HepG2 (cell line): ENCODE measurements at regions not wholly inside any gene's neighbourhood (a gene's known extent, or its start where the extent isn't known, plus 50 kb on each side); places are given as distances from the start of the nearest gene placed in this dataset.
A peak's percentile ranks its signal among the peaks of the same experiment; 100 is the strongest.

Experiments used
- ATAC-seq: fragments of 200-7000 bp; cut with Tn5 transposase; 3 replicates; pipeline ENCODE4 v1.9.1; 2020; ENCODE audit warnings: mild to moderate bottlenecking, moderate library complexity
- BruUV-seq: library from RNA; stranded (reverse); fragments of 400-500 nt; replicated peaks from 2 replicates; lab custom pipeline; 2021; lab: Mats Ljungman, UMichigan
- CTCF ChIA-PET: fragments of 300-600 bp; formaldehyde crosslinking; extraction: SDS; loops from one replicate; lab custom pipeline; 2021; ENCODE audit warnings: low total read pairs, inconsistent platforms, low intra/inter-chr PET ratio; lab: Yijun Ruan, JAX
- POLR2A ChIA-PET: fragments of 350-600 bp; sonication (Branson Sonifier 250); formaldehyde crosslinking; loops from one replicate; lab custom pipeline; 2020; ENCODE audit warnings: antibody characterized with exemption, inconsistent platforms; lab: Yijun Ruan, JAX
- DNase-seq: peaks from one replicate; pipeline ENCODE4 v3.0.0-alpha.2; 2015; ENCODE audit warnings: low spot score
- FAIRE-seq: peaks from 3 replicates; lab custom pipeline; 2011; peaks lifted over from hg19 to GRCh38; lab: Jason Lieb, UNC
- H2AFZ ChIP-seq: one replicate; pipeline ENCODE4 v1.6.1; 2011; ENCODE audit warnings: low read length, inconsistent platforms
- H3K27ac ChIP-seq: fragments of 300-600 bp; 3 replicates; pipeline ENCODE4 v1.8.0; 2011; ENCODE audit warnings: mixed run types, mild to moderate bottlenecking, mixed read lengths, low read length, inconsistent platforms; ENCODE audit not compliant: insufficient read depth; ENCODE audit errors: extremely low read length
- H3K27me3 ChIP-seq, 2 experiments: fragments of 200-600 bp in 1 of 2; 2 replicates in 1 of 2; 3 replicates in 1 of 2; pipeline versions ENCODE4 v1.6.0 to v1.8.0; 2011; ENCODE audit warnings: low read length in 2 of 2, mild to moderate bottlenecking in 2 of 2, moderate library complexity in 2 of 2, inconsistent platforms in 1 of 2; ENCODE audit not compliant: insufficient read depth in 2 of 2, control insufficient read depth in 1 of 2
- H3K36me3 ChIP-seq, 2 experiments: fragments of 200-600 bp in 1 of 2; replicated peaks in 1 of 2; 2 replicates in 1 of 2; 3 replicates in 1 of 2; pipeline versions ENCODE4 v1.5.1 to v1.8.0; 2011; ENCODE audit warnings: low read length in 2 of 2, inconsistent platforms in 1 of 2; ENCODE audit not compliant: insufficient read depth in 2 of 2, control insufficient read depth in 1 of 2
- H3K4me1 ChIP-seq: 2 replicates; pipeline ENCODE4 v1.5.1; 2012; ENCODE audit warnings: low read length, inconsistent platforms; ENCODE audit not compliant: insufficient read depth
- H3K4me2 ChIP-seq: 2 replicates; pipeline ENCODE4 v1.6.0; 2011; ENCODE audit warnings: low read depth, low read length, inconsistent platforms
- H3K4me3 ChIP-seq, 3 experiments: fragments of 200-600 bp in 1 of 3; sonication (generic), shearing (Covaris generic) in 1 of 3; replicated peaks in 1 of 3; 2 replicates each; pipeline ENCODE4 v1.5.1; 2011 to 2016; ENCODE audit warnings: low read length in 3 of 3, inconsistent platforms in 2 of 3, low read depth in 2 of 3, mild to moderate bottlenecking in 2 of 3, control low read depth in 1 of 3, mixed read lengths in 1 of 3; ENCODE audit not compliant: insufficient read depth in 1 of 3
- H3K79me2 ChIP-seq: one replicate; pipeline ENCODE4 v1.6.1; 2011; ENCODE audit warnings: low read length, inconsistent platforms; ENCODE audit not compliant: insufficient read depth
- H3K9ac ChIP-seq: 2 replicates; pipeline ENCODE4 v1.6.0; 2011; ENCODE audit warnings: mild to moderate bottlenecking, low read depth, low read length, inconsistent platforms; ENCODE audit not compliant: insufficient read depth
- H3K9me3 ChIP-seq: 2 replicates; pipeline ENCODE4 v1.5.1; 2012; ENCODE audit warnings: mild to moderate bottlenecking, low read length
- H4K20me1 ChIP-seq: 2 replicates; pipeline ENCODE4 v1.6.0; 2011; ENCODE audit warnings: inconsistent platforms, mild to moderate bottlenecking, low read length, moderate library complexity; ENCODE audit not compliant: insufficient read depth
- AKAP8 ChIP-seq: sonication (generic); formaldehyde crosslinking; IDR thresholded peaks from 2 replicates; pipeline ENCODE4 v1.5.1; 2020; ENCODE audit warnings: mild to moderate bottlenecking, missing genetic modification reagents
- ARID2 ChIP-seq: sonication (generic); formaldehyde crosslinking; IDR thresholded peaks from 2 replicates; pipeline ENCODE4 v1.8.1; 2022; ENCODE audit warnings: mild to moderate bottlenecking, missing genetic modification reagents, borderline replicate concordance
- CTCF ChIP-seq: sonication (generic); formaldehyde crosslinking; IDR thresholded peaks from 2 replicates; pipeline ENCODE4 v1.5.0; 2020; ENCODE audit warnings: mild to moderate bottlenecking, missing genetic modification reagents, moderate library complexity
- HMGA1 ChIP-seq: sonication (generic); formaldehyde crosslinking; conservative IDR thresholded peaks from 2 replicates; pipeline ENCODE4 v1.4.0; 2020; ENCODE audit warnings: missing genetic modification reagents
- KMT2B ChIP-seq: IDR thresholded peaks from 2 replicates; pipeline ENCODE4 v1.6.1; 2016; ENCODE audit warnings: missing genetic modification reagents, missing compliant biosample characterization
- MAFK ChIP-seq, 2 experiments: IDR thresholded peaks in 1 of 2; conservative IDR thresholded peaks in 1 of 2; 2 replicates each; pipeline ENCODE4 v1.6.1; 2011; ENCODE audit warnings: improper control_type of control experiment in 2 of 2, low read length in 2 of 2
- MTERF4 ChIP-seq: sonication (generic); formaldehyde crosslinking; IDR thresholded peaks from 2 replicates; pipeline ENCODE4 v1.8.0; 2023; ENCODE audit warnings: mild to moderate bottlenecking, missing genetic modification reagents
- RFX3 ChIP-seq: IDR thresholded peaks from 2 replicates; pipeline ENCODE4 v1.6.1; 2016; ENCODE audit warnings: missing biosample characterization, missing genetic modification reagents
- SMARCC2 ChIP-seq: fragments of 450-650 bp; IDR thresholded peaks from 2 replicates; pipeline ENCODE4 v1.6.1; 2017; ENCODE audit warnings: antibody characterized with exemption, mild to moderate bottlenecking
- STAG1 ChIP-seq: sonication (generic); formaldehyde crosslinking; IDR thresholded peaks from 2 replicates; pipeline ENCODE4 v1.4.0; 2020; ENCODE audit warnings: missing genetic modification reagents
- ZFP90 ChIP-seq: sonication (generic); formaldehyde crosslinking; IDR thresholded peaks from 2 replicates; pipeline ENCODE4 v1.8.0; 2022; ENCODE audit warnings: missing genetic modification reagents, mild to moderate bottlenecking, inconsistent platforms, borderline replicate concordance
- ZNF468 ChIP-seq: sonication (generic); formaldehyde crosslinking; IDR thresholded peaks from 2 replicates; pipeline ENCODE4 v1.8.0; 2022; ENCODE audit warnings: mild to moderate bottlenecking, moderate library complexity, missing genetic modification reagents
- in situ Hi-C: cut with HindIII; loops from 2 replicates; pipeline ENCODE4 v1.10.0; 2017; ENCODE audit warnings: low pct_unique_long_range_greater_than_20kb; ENCODE audit not compliant: extremely low pct_ligation_motif_present
- intact Hi-C: fragments of 100-400 bp; cut with micrococcal nuclease; formaldehyde crosslinking; loops from one replicate; pipeline ENCODE4 v1.10.0; 2022; ENCODE audit not compliant: unreplicated experiment
- TF ChIP-seq, protein P1 (sequence below): sonication (generic); formaldehyde crosslinking; IDR thresholded peaks from 2 replicates; pipeline ENCODE4 v1.5.1; 2020; ENCODE audit warnings: mild to moderate bottlenecking, missing genetic modification reagents, moderate library complexity

DNA sequence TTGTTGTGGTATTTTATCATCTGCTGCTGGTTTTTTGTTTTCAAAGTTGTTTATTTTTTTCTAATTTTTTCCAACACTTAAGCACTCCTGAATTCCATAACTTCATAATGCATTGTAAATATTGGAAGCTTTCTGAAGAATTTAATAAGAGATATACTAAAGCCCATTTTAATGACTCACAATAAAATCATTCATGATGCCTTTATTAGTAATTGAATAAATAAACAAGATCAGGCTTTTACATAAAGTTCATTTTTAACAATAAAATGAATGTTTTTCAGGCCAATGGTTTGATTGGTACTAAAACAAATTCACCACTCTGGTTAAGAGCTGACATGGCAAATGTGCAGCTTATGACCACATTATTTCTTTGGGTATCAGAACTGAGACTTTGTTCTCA is 408.2 kb upstream of the SMIM31 start:
- in situ Hi-C loops, result no loop called here
- FAIRE-seq, result no peak
- TF ChIP-seq, protein P1, sequence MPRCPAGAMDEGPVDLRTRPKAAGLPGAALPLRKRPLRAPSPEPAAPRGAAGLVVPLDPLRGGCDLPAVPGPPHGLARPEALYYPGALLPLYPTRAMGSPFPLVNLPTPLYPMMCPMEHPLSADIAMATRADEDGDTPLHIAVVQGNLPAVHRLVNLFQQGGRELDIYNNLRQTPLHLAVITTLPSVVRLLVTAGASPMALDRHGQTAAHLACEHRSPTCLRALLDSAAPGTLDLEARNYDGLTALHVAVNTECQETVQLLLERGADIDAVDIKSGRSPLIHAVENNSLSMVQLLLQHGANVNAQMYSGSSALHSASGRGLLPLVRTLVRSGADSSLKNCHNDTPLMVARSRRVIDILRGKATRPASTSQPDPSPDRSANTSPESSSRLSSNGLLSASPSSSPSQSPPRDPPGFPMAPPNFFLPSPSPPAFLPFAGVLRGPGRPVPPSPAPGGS (CRISPR knock-in tag), result no peak
- TF ChIP-seq MAFK (conservative IDR thresholded peaks at IDR 0.05 in 1 of 2, IDR thresholded peaks at IDR 0.05 in 1 of 2; ENCODE audit: low read length in 2 of 2), result peak in 1 of 2 experiments; percentile 41; a peak in 1 of 4 replicates
- TF ChIP-seq, all 625 proteins: peak for 1
- Histone ChIP-seq H2AFZ (no peak overlapping the region), H3K79me2 (no peaks in the 10 kb centered on the region), H3K27ac (no peak overlapping the region), H3K9me3 (peaks cover 14% of the 10 kb centered on the region), H4K20me1 (no peaks in the 10 kb centered on the region), H3K4me1 (no peaks in the 10 kb centered on the region), H3K4me3 (no peak overlapping the region), H3K4me2 (no peak overlapping the region), H3K9ac (no peak overlapping the region), H3K27me3 (no peaks in the 10 kb centered on the region), H3K36me3 (no peaks in the 10 kb centered on the region)
- ATAC-seq (no peak), DNase-seq (no peak)
- BruUV-seq, result no TSS peak
- ChIA-PET CTCF (no interaction called here), POLR2A (no interaction called here)
- intact Hi-C loops, result no loop called here

DNA sequence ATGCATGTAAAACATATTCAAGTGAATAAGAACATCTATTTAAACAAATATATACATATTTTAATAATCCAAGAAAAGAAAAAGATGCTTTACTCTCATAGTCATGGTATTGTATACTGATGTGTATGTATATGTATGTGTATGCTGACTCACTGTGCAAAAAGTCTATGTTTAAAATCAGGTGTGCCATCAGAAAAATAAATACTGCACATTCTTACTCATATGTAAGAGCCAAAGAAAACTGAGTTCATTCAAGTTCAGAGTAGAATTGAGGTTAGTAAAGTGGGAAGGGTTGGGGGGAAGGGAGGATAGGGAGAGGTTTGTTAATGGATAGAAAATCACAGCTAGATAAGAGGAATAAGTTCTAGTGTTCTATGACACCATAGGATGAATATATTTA is 403.9 kb upstream of the SMIM31 start:
- no TSS peak for BruUV-seq
- H2AFZ ChIP-seq, result no peak overlapping the region

More for the DNA sequence above, 403.9 kb upstream of the SMIM31 start:
- ATAC-seq, result no peak
- H3K9me3 ChIP-seq, result no peaks in the 10 kb centered on the region
- no peak overlapping the region for H3K4me3 ChIP-seq
- no peaks in the 10 kb centered on the region for H3K79me2 ChIP-seq
- DNase-seq, result no peak
- ChIA-PET CTCF (no interaction called here), POLR2A (no interaction called here)
- no peaks in the 10 kb centered on the region for H3K4me1 ChIP-seq
- FAIRE-seq, result no peak
- intact Hi-C loops (no loop called here), in situ Hi-C loops (no loop called here)
- H3K27me3 ChIP-seq, result no peaks in the 10 kb centered on the region
- H4K20me1 ChIP-seq, result no peaks in the 10 kb centered on the region
- H3K36me3 ChIP-seq, result no peaks in the 10 kb centered on the region
- no peak overlapping the region for H3K4me2 ChIP-seq
- TF ChIP-seq STAG1 (CRISPR knock-in tag) (no peak), MTERF4 (CRISPR knock-in tag) (no peak), SMARCC2 (no peak), HMGA1 (CRISPR knock-in tag) (no peak), ARID2 (CRISPR knock-in tag) (no peak), AKAP8 (CRISPR knock-in tag) (no peak), ZNF468 (CRISPR knock-in tag) (no peak), KMT2B (CRISPR knock-in tag) (no peak), RFX3 (CRISPR knock-in tag) (no peak), ZFP90 (no peak), CTCF (CRISPR knock-in tag) (no peak)
- H3K9ac ChIP-seq, result no peak overlapping the region
- H3K27ac ChIP-seq, result no peak overlapping the region
